ENCODE measurements at regions not wholly inside any gene's neighbourhood (a gene's known extent, or its start where the extent isn't known, plus 50 kb on each side); places are given as distances from the start of the nearest gene placed in this dataset.

DNA sequence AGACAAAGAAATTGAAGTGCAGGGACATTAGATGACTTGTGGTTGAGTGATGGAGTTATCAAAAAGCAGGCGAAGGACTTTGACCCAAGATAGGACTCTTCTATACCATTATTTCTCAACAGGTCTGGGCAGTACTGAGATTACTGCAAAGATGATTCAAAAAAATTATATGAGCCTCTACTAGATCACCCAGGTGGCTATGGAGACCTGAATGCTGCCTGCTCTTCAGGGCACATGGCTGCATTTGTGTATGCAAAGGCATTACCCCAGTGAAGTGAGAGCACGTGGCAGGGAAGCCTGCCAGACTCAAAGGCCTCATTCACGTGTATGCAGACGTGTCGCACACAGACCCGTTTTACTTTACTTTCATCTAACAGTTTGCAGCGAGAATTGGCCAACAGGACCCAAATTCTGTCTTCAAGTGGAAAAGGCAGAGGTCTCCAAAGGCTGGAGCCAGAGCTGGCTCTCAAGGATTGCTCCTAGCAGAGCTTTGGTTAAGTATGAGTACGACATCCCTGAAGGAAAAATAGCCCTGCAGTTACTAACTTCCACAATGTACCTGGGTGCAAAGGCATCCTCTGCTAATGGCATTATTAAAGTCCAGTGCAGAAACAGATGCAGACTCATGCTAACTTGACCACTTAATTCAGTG lies 113.8 kb upstream of the ARMC2 start:
- peaks cover 22% of the 10 kb centered on the region for H3K27me3 Mint-ChIP-seq (ENCODE audit: low read depth)
- H3K4me3 Mint-ChIP-seq (ENCODE audit: low read depth) = no peak overlapping the region
- DNase-seq (ENCODE audit: low spot score) = no peak
- no peak overlapping the region for H3K27ac Mint-ChIP-seq
- H3K36me3 Mint-ChIP-seq (ENCODE audit: low read depth) = no peaks in the 10 kb centered on the region
- H3K4me1 Mint-ChIP-seq (ENCODE audit: low read depth) = peaks cover 9% of the 10 kb centered on the region
- no peaks in the 10 kb centered on the region for H3K9me3 Mint-ChIP-seq
- intact Hi-C loops (cut with micrococcal nuclease) = no loop called here

DNA sequence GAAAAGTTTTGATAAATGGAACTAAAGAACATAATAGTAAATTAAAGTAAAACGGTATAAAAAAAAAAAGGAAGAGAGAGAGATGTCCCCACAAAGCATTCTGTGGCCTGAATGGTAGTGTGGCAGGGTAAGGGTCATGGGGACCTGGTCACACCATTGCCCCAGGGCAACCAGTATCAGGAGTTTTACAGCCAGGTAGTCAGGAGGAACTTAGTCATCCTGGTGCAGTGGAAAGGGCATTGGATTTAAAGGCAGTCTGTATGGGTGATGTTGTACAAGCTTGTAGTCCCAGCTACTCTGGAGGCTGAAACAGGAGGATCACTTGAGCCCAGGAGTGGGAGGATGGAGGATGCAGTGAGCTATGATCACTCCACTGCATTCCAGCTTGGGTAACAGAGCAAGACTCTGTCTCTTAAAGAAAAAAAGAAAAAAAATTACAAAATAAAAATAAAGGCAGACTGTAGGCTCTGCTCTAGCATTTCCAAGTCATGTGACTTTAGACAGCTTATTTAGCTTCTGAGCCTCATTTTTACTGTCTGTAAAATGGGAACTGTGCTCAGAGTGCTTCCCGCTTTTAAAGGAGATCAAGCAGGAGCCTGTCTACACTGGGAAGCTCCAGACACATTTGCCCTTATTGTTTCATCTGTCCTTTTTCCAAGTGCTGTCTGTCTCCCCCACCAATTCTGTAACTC lies 112.8 kb upstream of the ARMC2 start:
- Mint-ChIP-seq H3K9me3 (no peaks in the 10 kb centered on the region), H3K27ac (no peak overlapping the region), H3K4me3 (ENCODE audit: low read depth) (no peak overlapping the region), H3K36me3 (ENCODE audit: low read depth) (no peaks in the 10 kb centered on the region), H3K27me3 (ENCODE audit: low read depth) (peaks cover 24% of the 10 kb centered on the region), H3K4me1 (ENCODE audit: low read depth) (peaks cover 9% of the 10 kb centered on the region)
- intact Hi-C loops (cut with micrococcal nuclease) = loop anchor here (5.0 kb wide), 2 partner anchors 147 to 178 kb away; no protein-coding TSS in a partner anchor
- DNase-seq (ENCODE audit: low spot score) = no peak

DNA sequence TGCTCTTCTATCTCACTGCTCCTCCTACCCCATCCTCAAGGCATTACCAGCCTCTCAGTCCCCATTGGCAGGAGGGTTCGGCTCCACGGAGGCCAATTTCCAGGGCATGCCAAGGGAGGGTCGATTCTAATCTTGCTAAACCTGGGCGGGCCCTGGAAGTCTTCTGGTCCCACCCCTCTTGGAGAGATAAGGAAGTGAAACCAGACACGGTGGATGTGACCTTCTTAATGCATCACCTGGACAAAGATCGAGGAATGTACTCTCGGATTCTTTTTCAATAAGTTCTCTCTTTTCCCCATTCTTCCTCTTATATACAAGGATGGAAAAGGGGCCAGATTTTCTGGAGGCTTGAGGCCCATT lies 112.2 kb upstream of the ARMC2 start:
- H3K4me1 Mint-ChIP-seq (ENCODE audit: low read depth) = peaks cover 9% of the 10 kb centered on the region
- intact Hi-C loops (cut with micrococcal nuclease) = loop anchor here (5.0 kb wide), 2 partner anchors 146 to 179 kb away; no protein-coding TSS in a partner anchor
- no peak for DNase-seq (ENCODE audit: low spot score)
- H3K9me3 Mint-ChIP-seq = no peaks in the 10 kb centered on the region
- peaks cover 24% of the 10 kb centered on the region for H3K27me3 Mint-ChIP-seq (ENCODE audit: low read depth)
- no peak overlapping the region for H3K4me3 Mint-ChIP-seq (ENCODE audit: low read depth)
- H3K36me3 Mint-ChIP-seq (ENCODE audit: low read depth) = no peaks in the 10 kb centered on the region
- no peak overlapping the region for H3K27ac Mint-ChIP-seq

GRCh38 chr6:108736832-108737231 lies 111.4 kb upstream of the ARMC2 start:
- no peaks in the 10 kb centered on the region for H3K9me3 Mint-ChIP-seq
- no peaks in the 10 kb centered on the region for H3K36me3 Mint-ChIP-seq (ENCODE audit: low read depth)
- H3K27ac Mint-ChIP-seq = no peak overlapping the region
- peaks cover 9% of the 10 kb centered on the region for H3K4me1 Mint-ChIP-seq (ENCODE audit: low read depth)
- no peak for DNase-seq (ENCODE audit: low spot score)
- intact Hi-C loops (cut with micrococcal nuclease) = loop anchor here (5.0 kb wide), 2 partner anchors 145 to 180 kb away; no protein-coding TSS in a partner anchor
- H3K27me3 Mint-ChIP-seq (ENCODE audit: low read depth) = peaks cover 29% of the 10 kb centered on the region
- H3K4me3 Mint-ChIP-seq (ENCODE audit: low read depth) = no peak overlapping the region

DNA sequence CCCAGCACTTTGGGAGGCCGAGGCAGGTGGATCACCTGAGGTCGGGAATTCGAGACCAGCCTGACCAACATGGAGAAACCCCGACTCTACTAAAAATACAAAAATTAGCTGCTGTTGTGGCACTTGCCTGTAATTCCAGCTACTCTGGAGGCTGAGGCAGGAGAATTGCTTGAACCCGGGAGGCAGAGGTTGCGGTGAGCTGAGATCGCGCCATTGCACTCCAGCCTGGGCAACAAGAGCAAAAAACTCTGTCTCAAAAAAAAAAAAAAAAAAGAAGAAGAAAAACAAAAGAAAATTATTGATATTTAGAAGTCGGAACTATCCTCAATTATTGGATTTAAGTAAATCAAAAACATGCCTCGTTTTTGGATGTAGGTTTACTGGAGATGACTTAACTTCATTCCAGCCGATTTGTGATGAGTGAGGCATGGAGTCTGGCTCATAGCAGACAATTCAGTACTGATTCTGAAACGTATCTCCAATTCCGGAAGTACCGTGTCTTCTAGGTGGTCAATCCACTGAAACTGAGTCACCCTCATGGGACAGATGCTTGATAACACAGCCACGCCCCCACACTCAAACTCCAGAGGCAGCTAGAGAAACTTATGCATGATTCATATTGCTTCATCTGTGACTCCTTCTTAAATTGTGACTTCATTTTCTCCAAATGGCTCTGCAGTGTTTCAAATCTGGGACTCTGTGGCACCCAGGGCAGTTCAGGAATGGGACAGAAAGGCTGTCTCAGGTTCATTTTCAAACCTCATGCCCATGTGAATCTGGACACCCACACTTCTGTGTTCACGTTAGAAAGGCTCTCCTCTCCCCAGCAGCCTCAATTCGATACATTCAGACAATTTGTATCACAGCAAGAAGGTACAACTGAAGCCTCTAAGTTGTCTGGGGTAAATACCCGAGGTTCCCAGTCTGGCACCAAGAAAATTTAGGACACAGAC lies 110.4 kb upstream of the ARMC2 start:
- Mint-ChIP-seq H3K27me3 (ENCODE audit: low read depth) (peaks cover 36% of the 10 kb centered on the region), H3K36me3 (ENCODE audit: low read depth) (no peaks in the 10 kb centered on the region), H3K4me1 (ENCODE audit: low read depth) (peaks cover 9% of the 10 kb centered on the region), H3K27ac (no peak overlapping the region), H3K4me3 (ENCODE audit: low read depth) (no peak overlapping the region), H3K9me3 (no peaks in the 10 kb centered on the region)
- intact Hi-C loops (cut with micrococcal nuclease) = loop anchor here (5.0 kb wide), 2 partner anchors 144 to 181 kb away; no protein-coding TSS in a partner anchor
- DNase-seq (ENCODE audit: low spot score) = peak; percentile 13

DNA sequence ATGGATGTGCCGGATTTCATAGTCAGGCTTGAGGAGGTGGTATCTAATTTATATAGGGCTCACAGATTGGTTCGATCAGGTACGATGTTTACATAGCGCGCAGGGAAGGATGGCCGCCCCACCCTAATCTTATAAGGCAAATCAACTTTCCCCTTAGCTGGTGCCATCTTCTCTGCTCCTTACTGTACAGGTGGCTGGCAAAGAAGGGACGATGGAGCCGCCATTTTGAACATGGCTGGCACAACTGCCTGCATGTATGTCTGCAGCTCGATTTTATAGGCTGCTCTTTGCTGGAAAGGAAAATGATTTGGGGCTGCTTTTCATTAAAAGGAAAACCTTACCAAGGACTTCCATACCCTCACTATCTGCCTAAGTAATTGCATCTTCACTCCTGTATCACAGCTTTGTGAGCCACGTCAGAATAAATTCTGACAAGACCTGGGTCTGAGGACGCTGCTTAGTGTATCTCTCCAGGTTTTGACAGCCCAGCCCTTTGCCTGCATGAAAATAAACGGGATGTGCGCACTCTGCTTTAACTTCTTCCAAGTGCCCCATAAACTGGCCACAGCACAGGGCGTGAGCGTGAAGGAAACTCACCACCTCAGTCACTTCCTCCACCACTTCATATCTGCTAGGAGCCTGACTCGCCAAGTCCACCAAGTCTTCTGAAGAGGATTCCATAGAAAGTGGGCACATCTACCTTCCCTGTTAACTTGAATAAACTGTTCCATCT lies 109.4 kb upstream of the ARMC2 start:
- peaks cover 9% of the 10 kb centered on the region for H3K4me1 Mint-ChIP-seq (ENCODE audit: low read depth)
- H3K27ac Mint-ChIP-seq = no peak overlapping the region
- H3K4me3 Mint-ChIP-seq (ENCODE audit: low read depth) = no peak overlapping the region
- peaks cover 43% of the 10 kb centered on the region for H3K27me3 Mint-ChIP-seq (ENCODE audit: low read depth)
- no peaks in the 10 kb centered on the region for H3K9me3 Mint-ChIP-seq
- no peak for DNase-seq (ENCODE audit: low spot score)
- intact Hi-C loops (cut with micrococcal nuclease) = loop anchor here (5.0 kb wide), 2 partner anchors 143 to 182 kb away; no protein-coding TSS in a partner anchor
- H3K36me3 Mint-ChIP-seq (ENCODE audit: low read depth) = no peaks in the 10 kb centered on the region

GRCh38 chr6:108739496-108740330 lies 108.5 kb upstream of the ARMC2 start:
- H3K9me3 Mint-ChIP-seq = no peaks in the 10 kb centered on the region
- H3K27me3 Mint-ChIP-seq (ENCODE audit: low read depth) = peaks cover 43% of the 10 kb centered on the region
- no peaks in the 10 kb centered on the region for H3K36me3 Mint-ChIP-seq (ENCODE audit: low read depth)
- no peak overlapping the region for H3K27ac Mint-ChIP-seq
- peaks cover 9% of the 10 kb centered on the region for H3K4me1 Mint-ChIP-seq (ENCODE audit: low read depth)
- no peak overlapping the region for H3K4me3 Mint-ChIP-seq (ENCODE audit: low read depth)
- no peak for DNase-seq (ENCODE audit: low spot score)
- intact Hi-C loops (cut with micrococcal nuclease) = loop anchor here (5.0 kb wide), 3 partner anchors 43 to 182 kb away; no protein-coding TSS in a partner anchor

DNA sequence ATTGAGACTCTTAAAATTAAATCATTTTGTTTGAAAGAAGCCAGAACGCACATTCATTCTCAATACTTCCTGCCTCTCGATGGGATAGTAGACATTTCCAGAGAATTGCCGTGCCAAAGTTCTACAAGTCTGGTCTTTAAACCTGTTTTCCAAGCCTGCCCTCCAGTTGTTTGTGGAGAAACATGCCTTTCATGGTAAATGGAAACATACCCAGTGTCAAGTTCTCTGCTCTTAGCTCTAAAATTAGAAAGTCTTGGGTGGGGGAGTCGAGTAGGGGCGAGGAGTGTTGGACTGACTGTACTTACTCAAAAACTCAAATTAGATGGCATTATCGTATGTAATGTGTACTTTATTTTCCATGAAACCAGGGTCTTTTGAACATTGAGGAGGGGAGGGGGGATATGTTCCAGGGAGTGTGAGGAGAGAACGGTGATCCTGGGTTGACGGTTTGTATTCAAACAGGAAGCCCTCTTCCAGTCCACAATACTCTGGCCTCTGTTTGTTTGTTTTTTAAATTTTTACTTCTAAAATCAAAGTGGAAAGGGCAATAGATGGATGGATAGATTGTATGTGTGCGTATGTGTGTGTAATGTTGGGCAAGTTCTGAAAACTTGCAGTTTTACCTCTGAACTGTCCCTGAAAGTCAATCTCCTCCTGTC lies 106.8 kb upstream of the ARMC2 start:
- Mint-ChIP-seq H3K4me3 (ENCODE audit: low read depth) (no peak overlapping the region), H3K9me3 (no peaks in the 10 kb centered on the region), H3K27me3 (ENCODE audit: low read depth) (peaks cover 50% of the 10 kb centered on the region), H3K27ac (no peak overlapping the region), H3K36me3 (ENCODE audit: low read depth) (no peaks in the 10 kb centered on the region), H3K4me1 (ENCODE audit: low read depth) (peaks cover 8% of the 10 kb centered on the region)
- no peak for DNase-seq (ENCODE audit: low spot score)
- intact Hi-C loops (cut with micrococcal nuclease) = loop anchor here (5.0 kb wide), 1 partner anchor 41 kb away; no protein-coding TSS in a partner anchor

- DNase-seq (ENCODE audit: low spot score) = no peak
- Mint-ChIP-seq H3K27ac (no peak overlapping the region), H3K4me3 (ENCODE audit: low read depth) (no peak overlapping the region), H3K36me3 (ENCODE audit: low read depth) (no peaks in the 10 kb centered on the region), H3K4me1 (ENCODE audit: low read depth) (peaks cover 8% of the 10 kb centered on the region), H3K27me3 (ENCODE audit: low read depth) (peaks cover 48% of the 10 kb centered on the region), H3K9me3 (no peaks in the 10 kb centered on the region)
- intact Hi-C loops (cut with micrococcal nuclease) = loop anchor here (5.0 kb wide), 1 partner anchor 40 kb away; no protein-coding TSS in a partner anchor
Observed at GRCh38 chr6:108742041-108742440, 106.2 kb upstream of the ARMC2 start.

DNA sequence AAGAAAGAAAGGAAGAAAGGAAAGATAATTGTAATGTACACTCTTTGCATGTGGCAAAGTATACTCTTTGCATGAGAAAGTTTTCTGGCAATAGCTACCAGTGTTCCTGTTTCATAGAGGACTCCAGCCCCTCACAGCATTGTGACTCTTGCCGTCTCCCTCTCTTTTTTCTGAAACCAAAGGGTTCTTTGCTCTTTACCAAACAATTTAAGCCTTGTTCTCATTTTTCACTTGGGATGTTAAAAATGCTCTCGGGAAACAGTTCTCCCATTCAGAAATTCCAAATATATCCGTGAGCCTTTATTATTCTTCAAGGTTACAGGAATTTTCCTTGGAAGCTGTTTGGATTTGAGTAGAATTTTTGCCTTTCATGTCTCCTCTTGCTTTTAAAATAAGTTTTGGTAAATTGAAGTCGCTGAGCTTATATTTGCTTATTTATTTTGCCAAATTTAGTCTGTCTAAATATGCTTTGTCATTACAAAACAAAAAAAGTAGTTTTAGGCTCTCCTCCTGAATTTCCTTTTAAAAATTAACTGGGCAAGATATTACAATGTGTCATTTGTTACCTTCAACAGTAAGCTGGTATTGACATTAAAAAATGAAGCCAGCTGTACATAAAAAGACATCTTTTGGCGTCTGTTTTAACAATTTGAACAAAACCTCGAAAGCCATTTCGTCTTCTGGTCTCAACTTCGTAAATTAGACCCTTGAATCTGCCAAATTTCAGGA lies 103.8 kb upstream of the ARMC2 start:
- Mint-ChIP-seq H3K4me1 (ENCODE audit: low read depth) (peaks cover 6% of the 10 kb centered on the region), H3K27me3 (ENCODE audit: low read depth) (peaks cover 58% of the 10 kb centered on the region), H3K9me3 (no peaks in the 10 kb centered on the region), H3K36me3 (ENCODE audit: low read depth) (no peaks in the 10 kb centered on the region), H3K4me3 (ENCODE audit: low read depth) (no peak overlapping the region), H3K27ac (no peak overlapping the region)
- no peak for DNase-seq (ENCODE audit: low spot score)
- intact Hi-C loops (cut with micrococcal nuclease) = loop anchor here (5.0 kb wide), 1 partner anchor 38 kb away; no protein-coding TSS in a partner anchor
